CD4-positive, alpha-beta T cell (primary cell): ENCODE measurements at regions not wholly inside any gene's neighbourhood (a gene's known extent, or its start where the extent isn't known, plus 50 kb on each side); places are given as distances from the start of the nearest gene placed in this dataset.

Source experiments
- ATAC-seq: fragments of 200-7000 bp; cut with Tn5 transposase; one replicate; pipeline ENCODE4 v1.10.0; 2022; ENCODE audit warnings: mild to moderate bottlenecking; ENCODE audit not compliant: poor library complexity
- CTCF ChIA-PET: fragments of 350-600 bp; sonication (Branson Sonifier 250); formaldehyde crosslinking; loops from one replicate; lab custom pipeline; 2021; ENCODE audit warnings: antibody characterized with exemption, inconsistent platforms; lab: Charles Lee
- POLR2A ChIA-PET: fragments of 350-600 bp; sonication (Branson Sonifier 250); formaldehyde crosslinking; loops from one replicate; lab custom pipeline; 2021; ENCODE audit warnings: antibody characterized with exemption, inconsistent platforms; lab: Charles Lee
- DNase-seq, 14 experiments: peaks; one replicate each; pipeline ENCODE4 v3.0.0-alpha.2; 2013 to 2020; ENCODE audit warnings: mixed read lengths in 2 of 14
- H3K27ac ChIP-seq, 2 donors: one replicate each; pipeline versions ENCODE4 v1.5.1 to v1.7.0; 2013; ENCODE audit warnings: low read length in 2 of 2, low read depth in 1 of 2, mild to moderate bottlenecking in 1 of 2
- H3K27me3 ChIP-seq, 2 experiments: 1 replicate in 1 of 2; 2 replicates in 1 of 2; pipeline versions ENCODE4 v1.6.1 to v1.7.0; 2013; ENCODE audit warnings: low read length in 2 of 2, control low read depth in 1 of 2, mild to moderate bottlenecking in 1 of 2, moderate library complexity in 1 of 2; ENCODE audit not compliant: insufficient read depth in 2 of 2, control insufficient read depth in 1 of 2
- H3K36me3 ChIP-seq: one replicate; pipeline ENCODE4 v1.6.1; 2013; ENCODE audit warnings: low read length, control low read depth; ENCODE audit not compliant: insufficient read depth
- H3K4me1 ChIP-seq: one replicate; pipeline ENCODE4 v1.6.1; 2013; ENCODE audit warnings: low read length, control low read depth; ENCODE audit not compliant: insufficient read depth
- H3K4me3 ChIP-seq: one replicate; pipeline ENCODE4 v1.5.1; 2013; ENCODE audit warnings: mild to moderate bottlenecking, low read length, moderate library complexity
- H3K9me3 ChIP-seq, 2 experiments: 1 replicate in 1 of 2; 2 replicates in 1 of 2; pipeline versions ENCODE4 v1.6.1 to v1.7.0; 2013; ENCODE audit warnings: low read length in 2 of 2, mild to moderate bottlenecking in 2 of 2, control low read depth in 1 of 2, moderate library complexity in 1 of 2; ENCODE audit not compliant: control insufficient read depth in 1 of 2, insufficient read depth in 1 of 2
- H3K27ac Mint-ChIP-seq: one replicate; pipeline ENCODE4 v1.8.0; 2020; ENCODE audit warnings: mixed read lengths
- H3K27me3 Mint-ChIP-seq: one replicate; pipeline ENCODE4 v1.8.0; 2021; ENCODE audit warnings: mixed read lengths
- H3K36me3 Mint-ChIP-seq: one replicate; pipeline ENCODE4 v1.8.0; 2021; ENCODE audit warnings: low read depth, mixed read lengths
- H3K4me1 Mint-ChIP-seq: one replicate; pipeline ENCODE4 v1.8.0; 2021; ENCODE audit warnings: low read depth, mixed read lengths
- H3K4me3 Mint-ChIP-seq: one replicate; pipeline ENCODE4 v1.8.0; 2020; ENCODE audit warnings: mild to moderate bottlenecking, mixed read lengths
- H3K9me3 Mint-ChIP-seq: one replicate; pipeline ENCODE4 v1.8.0; 2020; ENCODE audit warnings: mixed read lengths
- CTCF ChIP-seq: fragments of 200-600 bp; IDR thresholded peaks from one replicate; pipeline ENCODE4 v1.8.0; 2022; ENCODE audit warnings: antibody characterized with exemption, mild to moderate bottlenecking
- intact Hi-C, 2 experiments: fragments of 100-400 bp; cut with DNase I in 1 of 2; cut with micrococcal nuclease in 1 of 2; formaldehyde crosslinking; loops; one replicate each; pipeline versions ENCODE4 v1.15.1 to v1.9.0; 2023 to 2025; cut with DNase I, micrococcal nuclease

GRCh38 chr9:32869404-32869803, 86.1 kb downstream of the TMEM215 start:
- ChIA-PET CTCF (no interaction called here), POLR2A (no interaction called here)
- Histone ChIP-seq H3K36me3 (no peaks in the 10 kb centered on the region), H3K4me1 (no peaks in the 10 kb centered on the region), H3K4me3 (no peak overlapping the region), H3K27ac (no peak overlapping the region), H3K27me3 (no peaks in the 10 kb centered on the region), H3K9me3 (no peaks in the 10 kb centered on the region)
- H3K36me3 Mint-ChIP-seq: no peaks in the 10 kb centered on the region
- H3K27me3 Mint-ChIP-seq: peaks cover 3% of the 10 kb centered on the region
- H3K4me3 Mint-ChIP-seq: no peak overlapping the region
- intact Hi-C loops: no loop called here
- no peak for TF ChIP-seq CTCF
- H3K27ac Mint-ChIP-seq: no peak overlapping the region
- H3K9me3 Mint-ChIP-seq: no peaks in the 10 kb centered on the region
- no peaks in the 10 kb centered on the region for H3K4me1 Mint-ChIP-seq
- no peak for ATAC-seq
- no peak for DNase-seq

GRCh38 chr9:32873131-32873530, 89.8 kb downstream of the TMEM215 start:
- Mint-ChIP-seq H3K27ac (no peak overlapping the region), H3K36me3 (no peaks in the 10 kb centered on the region), H3K9me3 (no peaks in the 10 kb centered on the region), H3K4me1 (no peaks in the 10 kb centered on the region), H3K4me3 (no peak overlapping the region), H3K27me3 (peaks cover 3% of the 10 kb centered on the region)
- ChIA-PET POLR2A (no interaction called here), CTCF (interaction anchor here (0.6 kb wide), 1 partner anchor 10 kb away, joined by 3 read pairs; no protein-coding TSS in a partner anchor)
- no peak for TF ChIP-seq CTCF
- DNase-seq (no peak), ATAC-seq (no peak)
- no peaks in the 10 kb centered on the region for H3K36me3 ChIP-seq
- H3K27ac ChIP-seq: no peak overlapping the region
- no peaks in the 10 kb centered on the region for H3K27me3 ChIP-seq
- no peaks in the 10 kb centered on the region for H3K9me3 ChIP-seq
- intact Hi-C loops: no loop called here
- no peak overlapping the region for H3K4me3 ChIP-seq
- no peaks in the 10 kb centered on the region for H3K4me1 ChIP-seq

- ChIA-PET POLR2A (no interaction called here), CTCF (no interaction called here)
- Histone ChIP-seq H3K27ac (no peak overlapping the region), H3K9me3 (no peaks in the 10 kb centered on the region), H3K4me3 (no peak overlapping the region), H3K27me3 (no peaks in the 10 kb centered on the region), H3K36me3 (no peaks in the 10 kb centered on the region), H3K4me1 (no peaks in the 10 kb centered on the region)
- Mint-ChIP-seq H3K4me1 (no peaks in the 10 kb centered on the region), H3K27me3 (peaks cover 3% of the 10 kb centered on the region), H3K27ac (no peak overlapping the region), H3K36me3 (no peaks in the 10 kb centered on the region), H3K4me3 (no peak overlapping the region), H3K9me3 (no peaks in the 10 kb centered on the region)
- intact Hi-C loops: no loop called here
- TF ChIP-seq CTCF: no peak
- DNase-seq (no peak), ATAC-seq (no peak)
Measured at GRCh38 chr9:32873553-32873952, 90.2 kb downstream of the TMEM215 start.
